ENCODE measurements at regions not wholly inside any gene's neighbourhood (a gene's known extent, or its start where the extent isn't known, plus 50 kb on each side); places are given as distances from the start of the nearest gene placed in this dataset.

GRCh38 chr14:26170885-26171284, 426.9 kb downstream of the NOVA1 start:
- Histone ChIP-seq H3K4me1 (ENCODE audit: insufficient read depth, insufficient read length) (no peaks in the 10 kb centered on the region), H3K9me3 (ENCODE audit: insufficient read depth, low read length) (no peaks in the 10 kb centered on the region), H3K36me3 (ENCODE audit: insufficient read depth, insufficient read length, low read length) (no peaks in the 10 kb centered on the region), H3K4me3 (ENCODE audit: insufficient read length, low read depth) (no peak overlapping the region), H3K27me3 (ENCODE audit: insufficient read depth, insufficient read length) (no peaks in the 10 kb centered on the region), H3K9ac (ENCODE audit: insufficient read length, low read depth) (no peak overlapping the region)
- DNase-seq (ENCODE audit: low read depth, low spot score), result no peak
- no peak for TF ChIP-seq SUZ12 (IDR thresholded peaks at IDR 0.05; ENCODE audit: extremely low read depth, insufficient read depth, insufficient read length)
- no peak for TF ChIP-seq ZNF274 (IDR thresholded peaks at IDR 0.05; ENCODE audit: low read depth, low read length)
- no peak for TF ChIP-seq YY1 (IDR thresholded peaks at IDR 0.05; ENCODE audit: insufficient read depth, insufficient read length)

- TF ChIP-seq YY1 (IDR thresholded peaks at IDR 0.05; ENCODE audit: insufficient read depth, insufficient read length) (no peak), ZNF274 (IDR thresholded peaks at IDR 0.05; ENCODE audit: low read depth, low read length) (no peak), SUZ12 (IDR thresholded peaks at IDR 0.05; ENCODE audit: extremely low read depth, insufficient read depth, insufficient read length) (no peak)
- Histone ChIP-seq H3K27me3 (ENCODE audit: insufficient read depth, insufficient read length) (no peaks in the 10 kb centered on the region), H3K9me3 (ENCODE audit: insufficient read depth, low read length) (no peaks in the 10 kb centered on the region), H3K4me3 (ENCODE audit: insufficient read length, low read depth) (no peak overlapping the region), H3K36me3 (ENCODE audit: insufficient read depth, insufficient read length, low read length) (no peaks in the 10 kb centered on the region), H3K4me1 (ENCODE audit: insufficient read depth, insufficient read length) (no peaks in the 10 kb centered on the region), H3K9ac (ENCODE audit: insufficient read length, low read depth) (no peak overlapping the region)
- peak; percentile 11 for DNase-seq (ENCODE audit: low read depth, low spot score)
Observed at GRCh38 chr14:26163761-26164160, 434.1 kb downstream of the NOVA1 start.

- no peaks in the 10 kb centered on the region for H3K27me3 ChIP-seq (ENCODE audit: insufficient read depth, insufficient read length)
- H3K36me3 ChIP-seq (ENCODE audit: insufficient read depth, insufficient read length, low read length), result no peaks in the 10 kb centered on the region
- DNase-seq (ENCODE audit: low read depth, low spot score), result no peak
- no peak overlapping the region for H3K9ac ChIP-seq (ENCODE audit: insufficient read length, low read depth)
- no peaks in the 10 kb centered on the region for H3K9me3 ChIP-seq (ENCODE audit: insufficient read depth, low read length)
- no peak overlapping the region for H3K4me3 ChIP-seq (ENCODE audit: insufficient read length, low read depth)
- TF ChIP-seq ZNF274 (IDR thresholded peaks at IDR 0.05; ENCODE audit: low read depth, low read length) (no peak), YY1 (IDR thresholded peaks at IDR 0.05; ENCODE audit: insufficient read depth, insufficient read length) (no peak), SUZ12 (IDR thresholded peaks at IDR 0.05; ENCODE audit: extremely low read depth, insufficient read depth, insufficient read length) (no peak)
- H3K4me1 ChIP-seq (ENCODE audit: insufficient read depth, insufficient read length), result no peaks in the 10 kb centered on the region
Observed at GRCh38 chr14:26157517-26157916, 440.3 kb downstream of the NOVA1 start.

- H3K9ac ChIP-seq (ENCODE audit: insufficient read length, low read depth), result no peak overlapping the region
- no peak for DNase-seq (ENCODE audit: low read depth, low spot score)
- H3K9me3 ChIP-seq (ENCODE audit: insufficient read depth, low read length), result no peaks in the 10 kb centered on the region
- no peak for TF ChIP-seq ZNF274 (IDR thresholded peaks at IDR 0.05; ENCODE audit: low read depth, low read length)
- no peak for TF ChIP-seq SUZ12 (IDR thresholded peaks at IDR 0.05; ENCODE audit: extremely low read depth, insufficient read depth, insufficient read length)
- TF ChIP-seq YY1 (IDR thresholded peaks at IDR 0.05; ENCODE audit: insufficient read depth, insufficient read length), result no peak
- H3K36me3 ChIP-seq (ENCODE audit: insufficient read depth, insufficient read length, low read length), result no peaks in the 10 kb centered on the region
- no peak overlapping the region for H3K4me3 ChIP-seq (ENCODE audit: insufficient read length, low read depth)
- H3K4me1 ChIP-seq (ENCODE audit: insufficient read depth, insufficient read length), result no peaks in the 10 kb centered on the region
- no peaks in the 10 kb centered on the region for H3K27me3 ChIP-seq (ENCODE audit: insufficient read depth, insufficient read length)
Observed at GRCh38 chr14:26143057-26143456, 454.8 kb downstream of the NOVA1 start.

GRCh38 chr14:26138764-26139445, 458.9 kb downstream of the NOVA1 start:
- no peak for TF ChIP-seq YY1 (IDR thresholded peaks at IDR 0.05; ENCODE audit: insufficient read depth, insufficient read length)
- TF ChIP-seq ZNF274 (IDR thresholded peaks at IDR 0.05; ENCODE audit: low read depth, low read length), result no peak
- no peak for TF ChIP-seq SUZ12 (IDR thresholded peaks at IDR 0.05; ENCODE audit: extremely low read depth, insufficient read depth, insufficient read length)
- Histone ChIP-seq H3K4me1 (ENCODE audit: insufficient read depth, insufficient read length) (no peaks in the 10 kb centered on the region), H3K9ac (ENCODE audit: insufficient read length, low read depth) (no peak overlapping the region), H3K9me3 (ENCODE audit: insufficient read depth, low read length) (peaks cover 13% of the 10 kb centered on the region), H3K27me3 (ENCODE audit: insufficient read depth, insufficient read length) (no peaks in the 10 kb centered on the region), H3K4me3 (ENCODE audit: insufficient read length, low read depth) (no peak overlapping the region), H3K36me3 (ENCODE audit: insufficient read depth, insufficient read length, low read length) (no peaks in the 10 kb centered on the region)
- DNase-seq (ENCODE audit: low read depth, low spot score), result no peak

- Histone ChIP-seq H3K4me1 (ENCODE audit: insufficient read depth, insufficient read length) (no peaks in the 10 kb centered on the region), H3K4me3 (ENCODE audit: insufficient read length, low read depth) (no peak overlapping the region), H3K36me3 (ENCODE audit: insufficient read depth, insufficient read length, low read length) (no peaks in the 10 kb centered on the region), H3K27me3 (ENCODE audit: insufficient read depth, insufficient read length) (no peaks in the 10 kb centered on the region), H3K9ac (ENCODE audit: insufficient read length, low read depth) (no peak overlapping the region), H3K9me3 (ENCODE audit: insufficient read depth, low read length) (peaks cover 13% of the 10 kb centered on the region)
- no peak for DNase-seq (ENCODE audit: low read depth, low spot score)
- TF ChIP-seq ZNF274 (IDR thresholded peaks at IDR 0.05; ENCODE audit: low read depth, low read length) (no peak), SUZ12 (IDR thresholded peaks at IDR 0.05; ENCODE audit: extremely low read depth, insufficient read depth, insufficient read length) (no peak), YY1 (IDR thresholded peaks at IDR 0.05; ENCODE audit: insufficient read depth, insufficient read length) (no peak)
Observed at GRCh38 chr14:26137161-26137560, 460.7 kb downstream of the NOVA1 start.

GRCh38 chr14:26132061-26132645, 465.7 kb downstream of the NOVA1 start:
- H3K4me1 ChIP-seq (ENCODE audit: insufficient read depth, insufficient read length), result no peaks in the 10 kb centered on the region
- no peak overlapping the region for H3K9ac ChIP-seq (ENCODE audit: insufficient read length, low read depth)
- H3K4me3 ChIP-seq (ENCODE audit: insufficient read length, low read depth), result no peak overlapping the region
- no peak for TF ChIP-seq YY1 (IDR thresholded peaks at IDR 0.05; ENCODE audit: insufficient read depth, insufficient read length)
- TF ChIP-seq ZNF274 (IDR thresholded peaks at IDR 0.05; ENCODE audit: low read depth, low read length), result no peak
- no peak for TF ChIP-seq SUZ12 (IDR thresholded peaks at IDR 0.05; ENCODE audit: extremely low read depth, insufficient read depth, insufficient read length)
- no peaks in the 10 kb centered on the region for H3K36me3 ChIP-seq (ENCODE audit: insufficient read depth, insufficient read length, low read length)
- peaks cover 5% of the 10 kb centered on the region; the same call in 1 of the 2 replicates for H3K9me3 ChIP-seq (ENCODE audit: insufficient read depth, low read length)
- no peaks in the 10 kb centered on the region for H3K27me3 ChIP-seq (ENCODE audit: insufficient read depth, insufficient read length)
- DNase-seq (ENCODE audit: low read depth, low spot score), result no peak
